Activated naive CD4-positive, alpha-beta T cell treated with anti-CD3 and anti-CD28 coated beads, Interleukin-2, amount 10 ng/mL, durations not matched to agents 7 days and 5 days (primary cell): ENCODE measurements at regions not wholly inside any gene's neighbourhood (a gene's known extent, or its start where the extent isn't known, plus 50 kb on each side); places are given as distances from the start of the nearest gene placed in this dataset.
"Not testable (repeated sequence)": the region's sequence is repeated elsewhere in the genome, so short reads cannot be mapped to it uniquely, and the experiment has no call there.

Source experiments
- CTCF ChIA-PET: fragments of 350-600 bp; sonication (Branson Sonifier 250); formaldehyde crosslinking; loops from one replicate; lab custom pipeline; 2021; ENCODE audit warnings: antibody characterized with exemption; lab: Charles Lee
- DNase-seq: peaks from one replicate; pipeline ENCODE4 v3.0.0-alpha.2; 2020
- H3K27ac Mint-ChIP-seq: one replicate; pipeline ENCODE4 v1.8.0; 2021; ENCODE audit warnings: mild to moderate bottlenecking, moderate library complexity, mixed read lengths
- H3K27me3 Mint-ChIP-seq: one replicate; pipeline ENCODE4 v1.8.0; 2021; ENCODE audit warnings: mild to moderate bottlenecking, mixed read lengths
- H3K36me3 Mint-ChIP-seq: one replicate; pipeline ENCODE4 v1.8.0; 2021; ENCODE audit warnings: mixed read lengths
- H3K4me1 Mint-ChIP-seq: one replicate; pipeline ENCODE4 v1.8.0; 2021; ENCODE audit warnings: mixed read lengths
- H3K4me3 Mint-ChIP-seq: one replicate; pipeline ENCODE4 v1.8.0; 2021; ENCODE audit warnings: mild to moderate bottlenecking, moderate library complexity, mixed read lengths
- H3K9me3 Mint-ChIP-seq: one replicate; pipeline ENCODE4 v1.8.0; 2021; ENCODE audit warnings: mixed read lengths

GRCh38 chr1:238336531-238336930 lies 445.8 kb upstream of the ZP4 start:
- no peaks in the 10 kb centered on the region for H3K27me3 Mint-ChIP-seq
- DNase-seq: no peak
- no peak overlapping the region for H3K4me3 Mint-ChIP-seq
- H3K36me3 Mint-ChIP-seq: no peaks in the 10 kb centered on the region
- no peak overlapping the region for H3K27ac Mint-ChIP-seq
- no peaks in the 10 kb centered on the region for H3K4me1 Mint-ChIP-seq
- H3K9me3 Mint-ChIP-seq: peaks cover 7% of the 10 kb centered on the region
- CTCF ChIA-PET: no interaction called here

- no peak for DNase-seq
- H3K36me3 Mint-ChIP-seq: no peaks in the 10 kb centered on the region
- H3K4me3 Mint-ChIP-seq: no peak overlapping the region
- CTCF ChIA-PET: no interaction called here
- H3K27me3 Mint-ChIP-seq: no peaks in the 10 kb centered on the region
- H3K4me1 Mint-ChIP-seq: no peaks in the 10 kb centered on the region
- peaks cover 5% of the 10 kb centered on the region for H3K9me3 Mint-ChIP-seq
- no peak overlapping the region for H3K27ac Mint-ChIP-seq
Measured at GRCh38 chr1:238334170-238334569, 443.4 kb upstream of the ZP4 start.

GRCh38 chr1:238331557-238331956 lies 440.8 kb upstream of the ZP4 start:
- CTCF ChIA-PET: no interaction called here
- H3K27me3 Mint-ChIP-seq: no peaks in the 10 kb centered on the region
- DNase-seq: no peak
- no peak overlapping the region for H3K27ac Mint-ChIP-seq
- H3K36me3 Mint-ChIP-seq: no peaks in the 10 kb centered on the region
- H3K4me1 Mint-ChIP-seq: no peaks in the 10 kb centered on the region
- H3K4me3 Mint-ChIP-seq: no peak overlapping the region
- peaks cover 7% of the 10 kb centered on the region for H3K9me3 Mint-ChIP-seq

GRCh38 chr1:238329671-238330070 lies 438.9 kb upstream of the ZP4 start:
- no peak for DNase-seq
- Mint-ChIP-seq H3K4me3 (no peak overlapping the region), H3K9me3 (peaks cover 9% of the 10 kb centered on the region), H3K27me3 (no peaks in the 10 kb centered on the region), H3K27ac (no peak overlapping the region), H3K36me3 (no peaks in the 10 kb centered on the region), H3K4me1 (no peaks in the 10 kb centered on the region)
- CTCF ChIA-PET: no interaction called here

GRCh38 chr1:238327033-238327432 lies 436.3 kb upstream of the ZP4 start:
- H3K27ac Mint-ChIP-seq, H3K4me3 Mint-ChIP-seq, H3K36me3 Mint-ChIP-seq, H3K27me3 Mint-ChIP-seq, H3K4me1 Mint-ChIP-seq, DNase-seq, H3K9me3 Mint-ChIP-seq, CTCF ChIA-PET: not testable (repeated sequence)

- H3K4me1 Mint-ChIP-seq, H3K27me3 Mint-ChIP-seq, H3K4me3 Mint-ChIP-seq, H3K9me3 Mint-ChIP-seq, DNase-seq, H3K36me3 Mint-ChIP-seq, CTCF ChIA-PET, H3K27ac Mint-ChIP-seq: not testable (repeated sequence)
Measured at GRCh38 chr1:238326479-238326878, 435.8 kb upstream of the ZP4 start.

- no peaks in the 10 kb centered on the region for H3K36me3 Mint-ChIP-seq
Measured at GRCh38 chr1:238324211-238324864, 433.6 kb upstream of the ZP4 start.

GRCh38 chr1:238323490-238323889 lies 432.8 kb upstream of the ZP4 start:
- no peaks in the 10 kb centered on the region for H3K36me3 Mint-ChIP-seq
- H3K27ac Mint-ChIP-seq: no peak overlapping the region
- no peak for DNase-seq
- peaks cover 9% of the 10 kb centered on the region for H3K9me3 Mint-ChIP-seq
- H3K27me3 Mint-ChIP-seq: no peaks in the 10 kb centered on the region
- H3K4me1 Mint-ChIP-seq: no peaks in the 10 kb centered on the region
- CTCF ChIA-PET: interaction anchor here (0.6 kb wide), 1 partner anchor 112 kb away, joined by 3 read pairs; no protein-coding TSS in a partner anchor
- no peak overlapping the region for H3K4me3 Mint-ChIP-seq

More at GRCh38 chr1:238324211-238324864, 433.6 kb upstream of the ZP4 start:
- no peak for DNase-seq
- no peaks in the 10 kb centered on the region for H3K4me1 Mint-ChIP-seq
- no peak overlapping the region for H3K27ac Mint-ChIP-seq
- H3K4me3 Mint-ChIP-seq: no peak overlapping the region
- CTCF ChIA-PET: interaction anchor here (0.6 kb wide), 1 partner anchor 111 kb away, joined by 3 read pairs; no protein-coding TSS in a partner anchor
- H3K27me3 Mint-ChIP-seq: no peaks in the 10 kb centered on the region
- peaks cover 9% of the 10 kb centered on the region for H3K9me3 Mint-ChIP-seq

GRCh38 chr1:238319957-238320356 lies 429.2 kb upstream of the ZP4 start:
- CTCF ChIA-PET: no interaction called here
- no peak for DNase-seq
- no peaks in the 10 kb centered on the region for H3K27me3 Mint-ChIP-seq
- H3K4me3 Mint-ChIP-seq: no peak overlapping the region
- no peaks in the 10 kb centered on the region for H3K4me1 Mint-ChIP-seq
- H3K9me3 Mint-ChIP-seq: no peaks in the 10 kb centered on the region
- H3K27ac Mint-ChIP-seq: no peak overlapping the region
- H3K36me3 Mint-ChIP-seq: no peaks in the 10 kb centered on the region

GRCh38 chr1:238318294-238319110 lies 427.8 kb upstream of the ZP4 start:
- Mint-ChIP-seq H3K36me3 (no peaks in the 10 kb centered on the region), H3K9me3 (no peaks in the 10 kb centered on the region), H3K27me3 (no peaks in the 10 kb centered on the region), H3K4me1 (no peaks in the 10 kb centered on the region), H3K27ac (no peak overlapping the region), H3K4me3 (no peak overlapping the region)
- CTCF ChIA-PET: interaction anchor here (0.7 kb wide), 1 partner anchor 448 kb away, joined by 3 read pairs; no protein-coding TSS in a partner anchor
- no peak for DNase-seq

- DNase-seq: no peak
- H3K36me3 Mint-ChIP-seq: no peaks in the 10 kb centered on the region
- peaks cover 7% of the 10 kb centered on the region for H3K9me3 Mint-ChIP-seq
- CTCF ChIA-PET: no interaction called here
- H3K27me3 Mint-ChIP-seq: no peaks in the 10 kb centered on the region
- H3K4me1 Mint-ChIP-seq: no peaks in the 10 kb centered on the region
- H3K27ac Mint-ChIP-seq: no peak overlapping the region
- H3K4me3 Mint-ChIP-seq: no peak overlapping the region
Measured at GRCh38 chr1:238312969-238313368, 422.2 kb upstream of the ZP4 start.

- H3K36me3 Mint-ChIP-seq: no peaks in the 10 kb centered on the region
- no peaks in the 10 kb centered on the region for H3K27me3 Mint-ChIP-seq
- CTCF ChIA-PET: no interaction called here
- H3K27ac Mint-ChIP-seq: no peak overlapping the region
- no peaks in the 10 kb centered on the region for H3K4me1 Mint-ChIP-seq
- peaks cover 10% of the 10 kb centered on the region for H3K9me3 Mint-ChIP-seq
- DNase-seq: no peak
- H3K4me3 Mint-ChIP-seq: no peak overlapping the region
Measured at GRCh38 chr1:238306411-238306810, 415.7 kb upstream of the ZP4 start.

GRCh38 chr1:238302646-238303045 lies 411.9 kb upstream of the ZP4 start:
- DNase-seq: no peak
- Mint-ChIP-seq H3K4me3 (no peak overlapping the region), H3K4me1 (no peaks in the 10 kb centered on the region), H3K36me3 (no peaks in the 10 kb centered on the region), H3K27ac (no peak overlapping the region), H3K27me3 (no peaks in the 10 kb centered on the region), H3K9me3 (peaks cover 10% of the 10 kb centered on the region)
- CTCF ChIA-PET: no interaction called here

GRCh38 chr1:238296371-238296770 lies 405.6 kb upstream of the ZP4 start:
- no peaks in the 10 kb centered on the region for H3K36me3 Mint-ChIP-seq
- no peak for DNase-seq
- H3K9me3 Mint-ChIP-seq: peaks cover 11% of the 10 kb centered on the region
- no peak overlapping the region for H3K4me3 Mint-ChIP-seq
- H3K4me1 Mint-ChIP-seq: no peaks in the 10 kb centered on the region
- no peaks in the 10 kb centered on the region for H3K27me3 Mint-ChIP-seq
- H3K27ac Mint-ChIP-seq: no peak overlapping the region
- CTCF ChIA-PET: no interaction called here

GRCh38 chr1:238293075-238293474 lies 402.4 kb upstream of the ZP4 start:
- Mint-ChIP-seq H3K27ac (no peak overlapping the region), H3K4me1 (no peaks in the 10 kb centered on the region), H3K9me3 (peaks cover 8% of the 10 kb centered on the region), H3K4me3 (no peak overlapping the region), H3K36me3 (no peaks in the 10 kb centered on the region), H3K27me3 (no peaks in the 10 kb centered on the region)
- DNase-seq: no peak
- CTCF ChIA-PET: no interaction called here
